Uterus (tissue), 3 donors: ENCODE measurements at regions not wholly inside any gene's neighbourhood (a gene's known extent, or its start where the extent isn't known, plus 50 kb on each side); places are given as distances from the start of the nearest gene placed in this dataset.

Experiments
- DNase-seq, 2 donors: peaks; one replicate each; pipeline ENCODE4 v3.0.0-alpha.2; 2019 to 2020
- H3K27ac ChIP-seq, 2 donors: fragments of 200-600 bp; sonication (generic); 1 replicate in 1 of 2; 2 replicates in 1 of 2; pipeline ENCODE4 v1.5.1; 2016 to 2018
- H3K27me3 ChIP-seq, 2 donors: fragments of 200-600 bp; sonication (generic); one replicate each; pipeline ENCODE4 v1.5.1; 2018 to 2019; ENCODE audit warnings: control low read depth in 1 of 2
- H3K36me3 ChIP-seq, 2 donors: fragments of 200-600 bp; sonication (generic); one replicate each; pipeline ENCODE4 v1.5.1; 2019; ENCODE audit warnings: control low read depth in 1 of 2
- H3K4me1 ChIP-seq, 2 donors: fragments of 200-600 bp; sonication (generic); one replicate each; pipeline ENCODE4 v1.5.1; 2018 to 2019; ENCODE audit warnings: control low read depth in 1 of 2
- H3K4me3 ChIP-seq, 2 donors: fragments of 200-600 bp; sonication (generic); 1 replicate in 1 of 2; 2 replicates in 1 of 2; pipeline ENCODE4 v1.5.1; 2018 to 2019; ENCODE audit warnings: mild to moderate bottlenecking in 1 of 2
- H3K9me3 ChIP-seq, 2 donors: fragments of 200-600 bp; sonication (generic); one replicate each; pipeline ENCODE4 v1.5.1; 2019; ENCODE audit warnings: control low read depth in 1 of 2
- CTCF ChIP-seq, 4 experiments: fragments of 200-600 bp in 2 of 4; fragments of 450-650 bp in 2 of 4; sonication (generic) in 2 of 4; IDR thresholded peaks; one replicate each; pipeline ENCODE4 v1.5.1; 2016 to 2019; ENCODE audit warnings: antibody characterized with exemption in 4 of 4, mild to moderate bottlenecking in 2 of 4, moderate library complexity in 1 of 4
- POLR2A ChIP-seq, 2 donors: fragments of 450-650 bp; IDR thresholded peaks; one replicate each; pipeline ENCODE4 v1.6.1; 2016; ENCODE audit warnings: antibody characterized with exemption in 2 of 2, mild to moderate bottlenecking in 1 of 2, moderate library complexity in 1 of 2
- intact Hi-C: fragments of 100-400 bp; cut with DNase I; formaldehyde crosslinking; loops from one replicate; pipeline ENCODE4 v1.15.1; 2023; ENCODE audit warnings: low total_unique reads
- donor health status: DM: yes; HTN: yes; CAD: no.

- no peak for DNase-seq
These were observed 261.2 kb downstream of the NPHP4 start for GRCh38 chr1:5731110-5731423.

GRCh38 chr1:5730272-5731109 is 261.7 kb downstream of the NPHP4 start:
- Histone ChIP-seq H3K9me3 (no peaks in the 10 kb centered on the region), H3K36me3 (no peaks in the 10 kb centered on the region), H3K4me1 (no peaks in the 10 kb centered on the region), H3K27me3 (no peaks in the 10 kb centered on the region), H3K4me3 (no peak overlapping the region), H3K27ac (no peak overlapping the region)
- intact Hi-C loops = no loop called here
- no peak for DNase-seq
- TF ChIP-seq CTCF (IDR thresholded peaks at IDR 0.05) = no peak
- TF ChIP-seq POLR2A (IDR thresholded peaks at IDR 0.05) = no peak

More at GRCh38 chr1:5731110-5731423, 261.2 kb downstream of the NPHP4 start:
- Histone ChIP-seq H3K4me3 (no peak overlapping the region), H3K36me3 (no peaks in the 10 kb centered on the region), H3K4me1 (no peaks in the 10 kb centered on the region), H3K27me3 (no peaks in the 10 kb centered on the region), H3K27ac (no peak overlapping the region), H3K9me3 (no peaks in the 10 kb centered on the region)
- intact Hi-C loops = no loop called here
- TF ChIP-seq CTCF (IDR thresholded peaks at IDR 0.05) (no peak), POLR2A (IDR thresholded peaks at IDR 0.05) (no peak)

- Histone ChIP-seq H3K27ac (no peak overlapping the region), H3K9me3 (no peaks in the 10 kb centered on the region), H3K4me3 (no peak overlapping the region), H3K36me3 (no peaks in the 10 kb centered on the region), H3K27me3 (no peaks in the 10 kb centered on the region), H3K4me1 (no peaks in the 10 kb centered on the region)
- DNase-seq = no peak
- no peak for TF ChIP-seq CTCF (IDR thresholded peaks at IDR 0.05)
- intact Hi-C loops = no loop called here
These were observed 262.5 kb downstream of the NPHP4 start for GRCh38 chr1:5729636-5730145.

- Histone ChIP-seq H3K9me3 (no peaks in the 10 kb centered on the region), H3K27ac (no peak overlapping the region), H3K4me3 (no peak overlapping the region), H3K27me3 (no peaks in the 10 kb centered on the region), H3K36me3 (no peaks in the 10 kb centered on the region), H3K4me1 (no peaks in the 10 kb centered on the region)
- DNase-seq = no peak
- intact Hi-C loops = no loop called here
- no peak for TF ChIP-seq CTCF (IDR thresholded peaks at IDR 0.05)
- TF ChIP-seq POLR2A (IDR thresholded peaks at IDR 0.05) = no peak
These were observed 263.4 kb downstream of the NPHP4 start for GRCh38 chr1:5728663-5729355.
